OCI-LY7 (cell line): ENCODE measurements at regions not wholly inside any gene's neighbourhood (a gene's known extent, or its start where the extent isn't known, plus 50 kb on each side); places are given as distances from the start of the nearest gene placed in this dataset.

Experiments used
- CTCF ChIP-seq: fragments of 200-600 bp; sonication (generic); conservative IDR thresholded peaks from 2 replicates; pipeline ENCODE4 v1.5.1; 2014; ENCODE audit warnings: mild to moderate bottlenecking, antibody characterized with exemption, low read length, moderate library complexity, mixed read lengths
- EZH2phosphoT487 ChIP-seq: fragments of 200-600 bp; sonication (generic); IDR thresholded peaks from 2 replicates; pipeline ENCODE4 v1.6.1; 2018; ENCODE audit warnings: low read depth, borderline replicate concordance, mild to moderate bottlenecking, mixed run types, antibody characterized with exemption, low read length, moderate library complexity, mixed read lengths

- TF ChIP-seq EZH2phosphoT487 (no peak), CTCF (no peak)
Observed at GRCh38 chr16:52861614-52862022, 191.1 kb downstream of the CHD9NB start.
